DND-41 (cell line): ENCODE measurements at regions not wholly inside any gene's neighbourhood (a gene's known extent, or its start where the extent isn't known, plus 50 kb on each side); places are given as distances from the start of the nearest gene placed in this dataset.

Source experiments
- EZH2 ChIP-seq: IDR thresholded peaks from 3 replicates; pipeline ENCODE4 v1.6.1; 2012; ENCODE audit warnings: borderline replicate concordance, low read depth, mild to moderate bottlenecking, moderate library complexity, low read length, inconsistent platforms; ENCODE audit not compliant: severe bottlenecking
- TF ChIP-seq, protein P1 (sequence below): IDR thresholded peaks from 2 replicates; pipeline ENCODE4 v1.5.1; 2012; ENCODE audit warnings: borderline replicate concordance, low read length, moderate library complexity, mild to moderate bottlenecking; ENCODE audit not compliant: poor library complexity, severe bottlenecking; ENCODE audit errors: extremely low read depth

DNA sequence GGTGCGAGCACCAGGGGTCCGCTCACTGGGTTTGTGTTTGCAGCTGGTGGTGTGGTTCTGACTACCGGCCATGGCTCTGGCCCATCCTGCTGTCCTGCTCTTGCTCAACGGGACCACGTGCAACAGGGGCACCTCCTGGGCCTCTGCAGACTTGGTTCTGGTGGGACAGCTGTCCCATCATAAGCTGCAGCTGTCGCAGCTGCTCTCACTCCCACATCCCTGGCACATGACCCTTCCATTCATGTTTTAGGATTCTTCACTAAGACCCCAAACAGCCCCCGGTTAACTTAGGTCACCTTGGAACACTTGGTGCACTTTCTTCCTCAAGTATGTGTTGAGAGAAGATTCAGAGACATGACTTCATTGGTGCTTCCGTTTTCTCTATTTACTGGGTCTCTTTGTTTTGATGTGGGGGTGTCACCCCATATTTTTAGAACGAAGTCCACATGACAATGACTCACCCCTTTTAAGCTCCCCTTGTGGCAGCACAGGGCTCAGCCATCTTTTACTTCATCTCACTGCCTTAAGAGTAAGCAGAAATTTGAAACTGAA lies 68.4 kb upstream of the ARHGEF7 start:
- TF ChIP-seq, protein P1, sequence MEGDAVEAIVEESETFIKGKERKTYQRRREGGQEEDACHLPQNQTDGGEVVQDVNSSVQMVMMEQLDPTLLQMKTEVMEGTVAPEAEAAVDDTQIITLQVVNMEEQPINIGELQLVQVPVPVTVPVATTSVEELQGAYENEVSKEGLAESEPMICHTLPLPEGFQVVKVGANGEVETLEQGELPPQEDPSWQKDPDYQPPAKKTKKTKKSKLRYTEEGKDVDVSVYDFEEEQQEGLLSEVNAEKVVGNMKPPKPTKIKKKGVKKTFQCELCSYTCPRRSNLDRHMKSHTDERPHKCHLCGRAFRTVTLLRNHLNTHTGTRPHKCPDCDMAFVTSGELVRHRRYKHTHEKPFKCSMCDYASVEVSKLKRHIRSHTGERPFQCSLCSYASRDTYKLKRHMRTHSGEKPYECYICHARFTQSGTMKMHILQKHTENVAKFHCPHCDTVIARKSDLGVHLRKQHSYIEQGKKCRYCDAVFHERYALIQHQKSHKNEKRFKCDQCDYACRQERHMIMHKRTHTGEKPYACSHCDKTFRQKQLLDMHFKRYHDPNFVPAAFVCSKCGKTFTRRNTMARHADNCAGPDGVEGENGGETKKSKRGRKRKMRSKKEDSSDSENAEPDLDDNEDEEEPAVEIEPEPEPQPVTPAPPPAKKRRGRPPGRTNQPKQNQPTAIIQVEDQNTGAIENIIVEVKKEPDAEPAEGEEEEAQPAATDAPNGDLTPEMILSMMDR = peak; percentile 22
- TF ChIP-seq EZH2 = no peak
